Esophagus muscularis mucosa (tissue), 3 donors: ENCODE measurements at regions not wholly inside any gene's neighbourhood (a gene's known extent, or its start where the extent isn't known, plus 50 kb on each side); places are given as distances from the start of the nearest gene placed in this dataset.

Experiments used
- POLR2A ChIP-seq: fragments of 450-650 bp; IDR thresholded peaks from one replicate; pipeline ENCODE4 v1.6.1; 2017; ENCODE audit warnings: antibody characterized with exemption, moderate library complexity, mild to moderate bottlenecking, low read depth
- POLR2AphosphoS5 ChIP-seq, 2 donors: sonication (generic); formaldehyde crosslinking; IDR thresholded peaks; one replicate each; pipeline ENCODE4 v1.6.1; 2017; ENCODE audit warnings: antibody characterized with exemption in 2 of 2
- TF ChIP-seq, protein P1 (sequence below), 3 experiments: fragments of 200-600 bp in 2 of 3; fragments of 450-650 bp in 1 of 3; sonication (generic) in 2 of 3; IDR thresholded peaks; one replicate each; pipeline ENCODE4 v1.5.1; 2017 to 2019; ENCODE audit warnings: antibody characterized with exemption in 3 of 3, mild to moderate bottlenecking in 2 of 3, moderate library complexity in 1 of 3

DNA sequence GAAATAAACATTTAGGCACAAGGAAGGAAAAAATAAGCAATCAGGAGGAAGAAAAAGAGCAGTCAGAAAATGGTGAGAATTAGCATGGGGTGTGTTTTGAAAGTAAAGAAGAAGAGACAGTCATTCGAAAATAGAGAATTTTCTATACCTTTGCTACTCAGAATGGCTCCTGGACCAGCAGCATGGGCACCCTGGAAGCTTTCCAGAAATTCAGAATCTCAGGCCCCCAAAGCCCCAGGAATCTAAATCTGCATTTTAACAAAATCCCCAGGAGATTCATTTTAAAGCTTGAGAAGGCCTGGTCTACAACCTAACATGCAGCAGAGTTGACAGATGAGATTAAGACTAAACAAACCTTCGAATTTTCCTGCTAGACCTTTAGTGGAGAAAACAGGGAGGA lies 131.2 kb upstream of the HDAC9 start:
- TF ChIP-seq, protein P1, sequence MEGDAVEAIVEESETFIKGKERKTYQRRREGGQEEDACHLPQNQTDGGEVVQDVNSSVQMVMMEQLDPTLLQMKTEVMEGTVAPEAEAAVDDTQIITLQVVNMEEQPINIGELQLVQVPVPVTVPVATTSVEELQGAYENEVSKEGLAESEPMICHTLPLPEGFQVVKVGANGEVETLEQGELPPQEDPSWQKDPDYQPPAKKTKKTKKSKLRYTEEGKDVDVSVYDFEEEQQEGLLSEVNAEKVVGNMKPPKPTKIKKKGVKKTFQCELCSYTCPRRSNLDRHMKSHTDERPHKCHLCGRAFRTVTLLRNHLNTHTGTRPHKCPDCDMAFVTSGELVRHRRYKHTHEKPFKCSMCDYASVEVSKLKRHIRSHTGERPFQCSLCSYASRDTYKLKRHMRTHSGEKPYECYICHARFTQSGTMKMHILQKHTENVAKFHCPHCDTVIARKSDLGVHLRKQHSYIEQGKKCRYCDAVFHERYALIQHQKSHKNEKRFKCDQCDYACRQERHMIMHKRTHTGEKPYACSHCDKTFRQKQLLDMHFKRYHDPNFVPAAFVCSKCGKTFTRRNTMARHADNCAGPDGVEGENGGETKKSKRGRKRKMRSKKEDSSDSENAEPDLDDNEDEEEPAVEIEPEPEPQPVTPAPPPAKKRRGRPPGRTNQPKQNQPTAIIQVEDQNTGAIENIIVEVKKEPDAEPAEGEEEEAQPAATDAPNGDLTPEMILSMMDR (IDR thresholded peaks at IDR 0.05): no peak
- TF ChIP-seq POLR2AphosphoS5 (IDR thresholded peaks at IDR 0.05): no peak
- no peak for TF ChIP-seq POLR2A
